ENCODE measurements at regions not wholly inside any gene's neighbourhood (a gene's known extent, or its start where the extent isn't known, plus 50 kb on each side); places are given as distances from the start of the nearest gene placed in this dataset.

DNA sequence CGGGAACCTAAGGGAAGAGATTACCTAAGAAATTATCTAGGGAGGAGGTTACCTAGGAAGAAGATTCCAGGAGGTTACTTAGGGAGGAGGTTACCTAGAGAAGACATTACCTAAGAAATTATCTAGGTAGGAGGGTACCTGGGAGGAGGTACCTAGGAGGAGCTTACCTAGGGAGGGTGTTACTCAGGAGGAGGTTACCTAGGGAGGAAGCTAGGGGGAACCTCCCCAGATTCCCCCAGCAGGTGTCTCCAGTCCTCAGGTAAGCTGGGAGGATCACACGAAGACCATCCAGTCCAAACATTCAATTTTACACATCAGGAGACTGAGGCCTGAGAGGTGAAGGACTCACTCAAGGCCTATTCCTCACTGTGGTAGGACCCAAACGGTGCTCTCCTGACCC is 482.8 kb downstream of the TBC1D22A start:
- no peaks in the 10 kb centered on the region for H4K20me1 ChIP-seq (ENCODE audit: control insufficient read depth, insufficient read depth, low read length, poor library complexity, severe bottlenecking)
- no peak overlapping the region for H2AFZ ChIP-seq (ENCODE audit: insufficient read depth, low read depth, low read length, poor library complexity, severe bottlenecking)
- H3K27ac ChIP-seq (ENCODE audit: low read length in 2 of 2), result no peak overlapping the region
- H3K79me2 ChIP-seq (ENCODE audit: control insufficient read depth, insufficient read depth, low read length), result no peaks in the 10 kb centered on the region
- no peak overlapping the region for H3K4me2 ChIP-seq (replicated peaks; ENCODE audit: low read depth, low read length, poor library complexity, severe bottlenecking)
- no peaks in the 10 kb centered on the region for H3K4me1 ChIP-seq (ENCODE audit: control insufficient read depth in 2 of 2, insufficient read depth in 2 of 2, low read length in 2 of 2)
- peaks cover 3% of the 10 kb centered on the region for H3K9me3 Mint-ChIP-seq (ENCODE audit: insufficient read depth)
- DNase-seq (no peak), ATAC-seq (ENCODE audit: low read depth) (no peak)
- no peak overlapping the region for H3K4me3 ChIP-seq (ENCODE audit: control extremely low read depth in 1 of 5, extremely low read depth in 1 of 5, insufficient read depth in 1 of 5, low read depth in 2 of 5, low read length in 4 of 5)
- peaks cover 0 to 19% (median 0%) of the 10 kb centered on the region in 3 donors for H3K9me3 ChIP-seq (ENCODE audit: control extremely low read depth in 1 of 3, control insufficient read depth in 2 of 3, insufficient read depth in 1 of 3, low read length in 2 of 3)
- intact Hi-C loops (cut with micrococcal nuclease), result no loop called here
- H3K4me1 Mint-ChIP-seq, result no peaks in the 10 kb centered on the region
- ChIA-PET CTCF (no interaction called here), POLR2A (no interaction called here)
- peaks cover 37% of the 10 kb centered on the region for H3K27me3 Mint-ChIP-seq
- peaks cover 0 to 3% (median 0%) of the 10 kb centered on the region in 4 experiments for H3K27me3 ChIP-seq (replicated peaks in 1 of 4; ENCODE audit: control extremely low read depth in 1 of 4, control insufficient read depth in 3 of 4, insufficient read depth in 4 of 4, low read length in 3 of 4)
- WGBS (ENCODE audit: insufficient coverage), result 61% methylated on average over 2 of the region's 3 CpGs
- no peak overlapping the region for H3K4me3 Mint-ChIP-seq
- H3K9ac ChIP-seq (ENCODE audit: low read length), result no peak overlapping the region
- no peaks in the 10 kb centered on the region for H3K36me3 ChIP-seq (replicated peaks in 1 of 2; ENCODE audit: control extremely low read depth in 1 of 2, control insufficient read depth in 1 of 2, extremely low read depth in 1 of 2, insufficient read depth in 2 of 2, low read length in 1 of 2)
- TF ChIP-seq CTCF (IDR thresholded peaks at IDR 0.05) (no peak), EZH2 (IDR thresholded peaks at IDR 0.05; ENCODE audit: borderline replicate concordance, insufficient read depth, low read depth, low read length, poor library complexity, severe bottlenecking) (no peak)
- H3K27ac Mint-ChIP-seq, result no peak overlapping the region

DNA sequence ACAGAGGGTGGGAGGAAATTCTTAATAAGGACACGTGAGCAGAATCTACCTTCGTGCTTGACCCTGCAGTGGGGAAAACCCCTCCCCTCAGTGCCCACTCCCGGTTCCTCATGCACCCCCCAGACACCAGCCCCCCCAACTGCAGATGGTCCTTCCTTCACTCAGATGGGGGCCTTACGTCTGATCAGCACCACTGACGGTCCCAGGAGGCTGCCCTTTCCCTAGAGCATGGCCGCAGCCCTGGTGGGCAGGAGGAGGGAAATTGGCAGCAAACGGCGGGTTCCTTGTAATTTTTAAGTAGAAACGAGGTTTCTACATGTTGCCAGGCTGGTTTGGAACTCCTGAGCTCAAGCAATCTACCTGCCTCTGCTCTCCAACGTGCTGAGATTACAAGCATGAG is 477.7 kb downstream of the TBC1D22A start:
- intact Hi-C loops (cut with micrococcal nuclease), result no loop called here
- no peaks in the 10 kb centered on the region for H3K4me1 Mint-ChIP-seq
- Histone ChIP-seq H4K20me1 (ENCODE audit: control insufficient read depth, insufficient read depth, low read length, poor library complexity, severe bottlenecking) (no peaks in the 10 kb centered on the region), H3K4me2 (replicated peaks; ENCODE audit: low read depth, low read length, poor library complexity, severe bottlenecking) (no peak overlapping the region), H2AFZ (ENCODE audit: insufficient read depth, low read depth, low read length, poor library complexity, severe bottlenecking) (no peak overlapping the region), H3K27me3 (replicated peaks in 1 of 4; ENCODE audit: control extremely low read depth in 1 of 4, control insufficient read depth in 3 of 4, insufficient read depth in 4 of 4, low read length in 3 of 4) (peaks cover 0 to 4% (median 0%) of the 10 kb centered on the region in 4 experiments), H3K79me2 (ENCODE audit: control insufficient read depth, insufficient read depth, low read length) (no peaks in the 10 kb centered on the region), H3K4me3 (ENCODE audit: control extremely low read depth in 1 of 5, extremely low read depth in 1 of 5, insufficient read depth in 1 of 5, low read depth in 2 of 5, low read length in 4 of 5) (no peak overlapping the region), H3K9me3 (ENCODE audit: control extremely low read depth in 1 of 3, control insufficient read depth in 2 of 3, insufficient read depth in 1 of 3, low read length in 2 of 3) (peaks cover 0 to 4% (median 0%) of the 10 kb centered on the region in 3 donors), H3K36me3 (replicated peaks in 1 of 2; ENCODE audit: control extremely low read depth in 1 of 2, control insufficient read depth in 1 of 2, extremely low read depth in 1 of 2, insufficient read depth in 2 of 2, low read length in 1 of 2) (no peaks in the 10 kb centered on the region), H3K27ac (ENCODE audit: low read length in 2 of 2) (no peak overlapping the region), H3K9ac (ENCODE audit: low read length) (no peak overlapping the region), H3K4me1 (ENCODE audit: control insufficient read depth in 2 of 2, insufficient read depth in 2 of 2, low read length in 2 of 2) (no peaks in the 10 kb centered on the region)
- TF ChIP-seq CTCF (IDR thresholded peaks at IDR 0.05) (no peak), EZH2 (IDR thresholded peaks at IDR 0.05; ENCODE audit: borderline replicate concordance, insufficient read depth, low read depth, low read length, poor library complexity, severe bottlenecking) (no peak)
- H3K4me3 Mint-ChIP-seq, result no peak overlapping the region
- no peak for ATAC-seq (ENCODE audit: low read depth)
- no peak overlapping the region for H3K27ac Mint-ChIP-seq
- H3K27me3 Mint-ChIP-seq, result peaks cover 22% of the 10 kb centered on the region
- CTCF ChIA-PET, result interaction anchor here (1.5 kb wide), 1 partner anchor 10 kb away, joined by 3 read pairs; no protein-coding TSS in a partner anchor
- H3K9me3 Mint-ChIP-seq (ENCODE audit: insufficient read depth), result peaks cover 3% of the 10 kb centered on the region
- DNase-seq, result no peak
- WGBS (ENCODE audit: insufficient coverage), result 61% methylated on average over 6 of the region's 10 CpGs
- POLR2A ChIA-PET, result no interaction called here
